Activated CD8-positive, alpha-beta T cell treated with anti-CD3 and anti-CD28 coated beads for 36 hours (primary cell): ENCODE measurements at regions not wholly inside any gene's neighbourhood (a gene's known extent, or its start where the extent isn't known, plus 50 kb on each side); places are given as distances from the start of the nearest gene placed in this dataset.

Experiments used
- ATAC-seq: fragments of 200-7000 bp; cut with Tn5 transposase; one replicate; pipeline ENCODE4 v1.10.0; 2021; ENCODE audit warnings: mild to moderate bottlenecking, moderate library complexity
- CTCF ChIA-PET: fragments of 350-600 bp; sonication (Branson Sonifier 250); formaldehyde crosslinking; loops from one replicate; lab custom pipeline; 2021; ENCODE audit warnings: antibody characterized with exemption; lab: Charles Lee
- POLR2A ChIA-PET: fragments of 350-600 bp; sonication (Branson Sonifier 250); formaldehyde crosslinking; loops from one replicate; lab custom pipeline; 2021; ENCODE audit warnings: antibody characterized with exemption; lab: Charles Lee
- DNase-seq: peaks from one replicate; pipeline ENCODE4 v3.0.0-alpha.2; 2020
- H3K27ac Mint-ChIP-seq: one replicate; pipeline ENCODE4 v1.8.0; 2021; ENCODE audit warnings: mild to moderate bottlenecking, mixed read lengths
- H3K27me3 Mint-ChIP-seq: one replicate; pipeline ENCODE4 v1.8.0; 2021; ENCODE audit warnings: mixed read lengths
- H3K36me3 Mint-ChIP-seq: one replicate; pipeline ENCODE4 v1.8.0; 2021; ENCODE audit warnings: low read depth, mixed read lengths
- H3K4me1 Mint-ChIP-seq: one replicate; pipeline ENCODE4 v1.8.0; 2021; ENCODE audit warnings: low read depth, mixed read lengths
- H3K4me3 Mint-ChIP-seq: one replicate; pipeline ENCODE4 v1.8.0; 2021; ENCODE audit warnings: mild to moderate bottlenecking, moderate library complexity, mixed read lengths
- H3K9me3 Mint-ChIP-seq: one replicate; pipeline ENCODE4 v1.8.0; 2021; ENCODE audit warnings: mixed read lengths
- intact Hi-C: fragments of 100-400 bp; cut with micrococcal nuclease; formaldehyde crosslinking; loops from one replicate; pipeline ENCODE4 v1.10.0; 2022
- TF ChIP-seq, protein P1 (sequence below): fragments of 200-600 bp; IDR thresholded peaks from one replicate; pipeline ENCODE4 v1.8.0; 2022; ENCODE audit warnings: antibody characterized with exemption, mild to moderate bottlenecking

GRCh38 chr11:26126741-26127140 lies 205.2 kb upstream of the ANO3 start:
- intact Hi-C loops: no loop called here
- no peak for ATAC-seq
- TF ChIP-seq, protein P1, sequence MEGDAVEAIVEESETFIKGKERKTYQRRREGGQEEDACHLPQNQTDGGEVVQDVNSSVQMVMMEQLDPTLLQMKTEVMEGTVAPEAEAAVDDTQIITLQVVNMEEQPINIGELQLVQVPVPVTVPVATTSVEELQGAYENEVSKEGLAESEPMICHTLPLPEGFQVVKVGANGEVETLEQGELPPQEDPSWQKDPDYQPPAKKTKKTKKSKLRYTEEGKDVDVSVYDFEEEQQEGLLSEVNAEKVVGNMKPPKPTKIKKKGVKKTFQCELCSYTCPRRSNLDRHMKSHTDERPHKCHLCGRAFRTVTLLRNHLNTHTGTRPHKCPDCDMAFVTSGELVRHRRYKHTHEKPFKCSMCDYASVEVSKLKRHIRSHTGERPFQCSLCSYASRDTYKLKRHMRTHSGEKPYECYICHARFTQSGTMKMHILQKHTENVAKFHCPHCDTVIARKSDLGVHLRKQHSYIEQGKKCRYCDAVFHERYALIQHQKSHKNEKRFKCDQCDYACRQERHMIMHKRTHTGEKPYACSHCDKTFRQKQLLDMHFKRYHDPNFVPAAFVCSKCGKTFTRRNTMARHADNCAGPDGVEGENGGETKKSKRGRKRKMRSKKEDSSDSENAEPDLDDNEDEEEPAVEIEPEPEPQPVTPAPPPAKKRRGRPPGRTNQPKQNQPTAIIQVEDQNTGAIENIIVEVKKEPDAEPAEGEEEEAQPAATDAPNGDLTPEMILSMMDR: no peak
- ChIA-PET POLR2A (no interaction called here), CTCF (no interaction called here)
- no peak overlapping the region for H3K4me3 Mint-ChIP-seq
- no peaks in the 10 kb centered on the region for H3K36me3 Mint-ChIP-seq
- H3K27me3 Mint-ChIP-seq: no peaks in the 10 kb centered on the region
- H3K4me1 Mint-ChIP-seq: no peaks in the 10 kb centered on the region
- peaks cover 5% of the 10 kb centered on the region for H3K9me3 Mint-ChIP-seq
- no peak overlapping the region for H3K27ac Mint-ChIP-seq
- DNase-seq: no peak

DNA sequence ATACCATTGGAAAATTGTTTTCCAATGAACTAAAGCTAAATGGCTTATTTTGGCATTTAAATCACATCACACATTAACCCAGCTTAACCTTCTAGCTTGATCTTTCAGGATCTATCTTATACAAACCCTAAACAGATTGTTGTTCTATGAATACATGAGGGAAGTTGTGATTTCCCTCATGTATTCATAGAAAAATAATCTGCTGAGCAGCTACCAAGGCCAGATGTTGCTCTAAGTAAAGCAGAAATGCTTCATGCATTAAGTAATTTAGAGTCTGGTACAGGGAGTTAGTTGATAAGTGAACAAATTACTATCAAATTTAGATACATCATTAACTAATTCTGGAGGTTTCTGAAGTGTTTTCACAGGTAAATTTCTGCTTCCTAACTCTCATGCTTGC lies 204.6 kb upstream of the ANO3 start:
- Mint-ChIP-seq H3K4me1 (no peaks in the 10 kb centered on the region), H3K4me3 (no peak overlapping the region), H3K27ac (no peak overlapping the region), H3K36me3 (no peaks in the 10 kb centered on the region), H3K9me3 (peaks cover 5% of the 10 kb centered on the region), H3K27me3 (no peaks in the 10 kb centered on the region)
- CTCF ChIA-PET: no interaction called here
- TF ChIP-seq, protein P1: no peak
- intact Hi-C loops: no loop called here
- POLR2A ChIA-PET: no interaction called here
- no peak for ATAC-seq
- DNase-seq: no peak

- Mint-ChIP-seq H3K9me3 (peaks cover 5% of the 10 kb centered on the region), H3K27me3 (no peaks in the 10 kb centered on the region), H3K36me3 (no peaks in the 10 kb centered on the region), H3K4me1 (no peaks in the 10 kb centered on the region), H3K27ac (no peak overlapping the region), H3K4me3 (no peak overlapping the region)
- ChIA-PET CTCF (no interaction called here), POLR2A (no interaction called here)
- TF ChIP-seq, protein P1: no peak
- ATAC-seq (no peak), DNase-seq (no peak)
- intact Hi-C loops: no loop called here
These were observed 200.5 kb upstream of the ANO3 start for GRCh38 chr11:26131406-26131805.

DNA sequence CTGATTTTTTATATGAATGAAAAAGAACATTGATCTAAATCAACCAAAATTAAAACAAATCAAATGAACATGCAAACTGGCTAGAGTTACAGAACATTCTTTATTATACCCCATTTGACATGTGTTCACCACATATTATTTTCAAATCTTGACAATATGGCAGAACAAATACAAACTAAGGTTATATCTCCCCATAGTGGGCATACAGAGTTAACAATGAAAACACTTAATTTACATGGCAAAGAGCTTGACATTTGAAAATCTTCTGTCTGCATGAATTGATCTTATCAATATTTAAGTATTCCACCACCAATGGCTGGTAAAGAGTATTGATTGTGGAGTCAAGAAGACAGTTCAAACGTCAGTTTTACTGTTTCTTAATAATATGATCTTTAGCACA lies 197.9 kb upstream of the ANO3 start:
- Mint-ChIP-seq H3K36me3 (no peaks in the 10 kb centered on the region), H3K27ac (no peak overlapping the region), H3K4me3 (no peak overlapping the region)

GRCh38 chr11:26134481-26135355 lies 197.2 kb upstream of the ANO3 start:
- H3K4me1 Mint-ChIP-seq: no peaks in the 10 kb centered on the region
- ChIA-PET CTCF (no interaction called here), POLR2A (no interaction called here)
- TF ChIP-seq, protein P1: no peak
- DNase-seq: no peak
- H3K4me3 Mint-ChIP-seq: no peak overlapping the region
- intact Hi-C loops: no loop called here
- no peaks in the 10 kb centered on the region for H3K27me3 Mint-ChIP-seq
- no peak for ATAC-seq
- H3K27ac Mint-ChIP-seq: no peak overlapping the region
- H3K9me3 Mint-ChIP-seq: peaks cover 1% of the 10 kb centered on the region
- H3K36me3 Mint-ChIP-seq: no peaks in the 10 kb centered on the region

More for the DNA sequence above, 197.9 kb upstream of the ANO3 start:
- ATAC-seq: no peak
- H3K4me1 Mint-ChIP-seq: no peaks in the 10 kb centered on the region
- H3K9me3 Mint-ChIP-seq: peaks cover 2% of the 10 kb centered on the region
- TF ChIP-seq, protein P1: no peak
- no peaks in the 10 kb centered on the region for H3K27me3 Mint-ChIP-seq
- CTCF ChIA-PET: no interaction called here
- intact Hi-C loops: no loop called here
- POLR2A ChIA-PET: no interaction called here
- DNase-seq: no peak
